H1 (cell line): ENCODE measurements at regions not wholly inside any gene's neighbourhood (a gene's known extent, or its start where the extent isn't known, plus 50 kb on each side); places are given as distances from the start of the nearest gene placed in this dataset.

ENCODE experiments used
- CHD7 ChIP-seq: fragments of 300-600 bp; sonication (generic); IDR thresholded peaks from 2 replicates; pipeline ENCODE4 v1.7.1; 2012; ENCODE audit warnings: low read length, moderate library complexity, mild to moderate bottlenecking, inconsistent platforms; ENCODE audit not compliant: insufficient replicate concordance

- TF ChIP-seq CHD7, result no peak
Measured at GRCh38 chr6:28747083-28747630, 176.6 kb downstream of the TRIM27 start (continued).
